HG03378 (cell line): ENCODE measurements at regions not wholly inside any gene's neighbourhood (a gene's known extent, or its start where the extent isn't known, plus 50 kb on each side); places are given as distances from the start of the nearest gene placed in this dataset.
A peak's percentile ranks its signal among the peaks of the same experiment; 100 is the strongest.

Experiments
- ATAC-seq: cut with Tn5 transposase; IDR thresholded peaks from one replicate; pipeline ENCODE4 v1.9.1; 2021; ENCODE audit warnings: mild to moderate bottlenecking, moderate library complexity; ENCODE audit not compliant: unreplicated experiment

- no peak for ATAC-seq
Measured at GRCh38 chr5:77948476-77948875, 172.3 kb upstream of the TBCA start.

DNA sequence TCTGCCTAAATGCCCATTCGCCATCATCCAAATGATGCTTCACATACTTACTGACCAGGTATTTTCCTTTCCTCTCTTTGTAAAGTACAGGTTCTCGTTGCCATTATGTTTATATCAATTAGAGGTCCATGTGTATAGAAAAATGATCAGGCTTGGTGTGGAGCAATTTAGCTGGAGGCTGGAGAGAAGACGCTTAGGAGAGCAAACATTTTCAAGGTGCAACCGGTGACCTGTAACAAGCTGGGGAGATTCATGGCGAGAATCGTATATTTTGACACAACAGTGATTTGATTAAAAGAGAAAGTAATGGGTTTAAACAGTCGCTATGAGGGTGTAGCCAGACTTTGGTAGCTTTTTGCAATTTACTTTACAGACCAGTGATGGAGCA lies 170.9 kb upstream of the TBCA start:
- ATAC-seq, result no peak

GRCh38 chr5:77946381-77947040 lies 170.4 kb upstream of the TBCA start:
- ATAC-seq, result no peak

- no peak for ATAC-seq
Measured at GRCh38 chr5:77945874-77946273, 169.7 kb upstream of the TBCA start.

GRCh38 chr5:77944757-77945340 lies 168.7 kb upstream of the TBCA start:
- no peak for ATAC-seq

- no peak for ATAC-seq
Measured at GRCh38 chr5:77943851-77944250, 167.7 kb upstream of the TBCA start.

DNA sequence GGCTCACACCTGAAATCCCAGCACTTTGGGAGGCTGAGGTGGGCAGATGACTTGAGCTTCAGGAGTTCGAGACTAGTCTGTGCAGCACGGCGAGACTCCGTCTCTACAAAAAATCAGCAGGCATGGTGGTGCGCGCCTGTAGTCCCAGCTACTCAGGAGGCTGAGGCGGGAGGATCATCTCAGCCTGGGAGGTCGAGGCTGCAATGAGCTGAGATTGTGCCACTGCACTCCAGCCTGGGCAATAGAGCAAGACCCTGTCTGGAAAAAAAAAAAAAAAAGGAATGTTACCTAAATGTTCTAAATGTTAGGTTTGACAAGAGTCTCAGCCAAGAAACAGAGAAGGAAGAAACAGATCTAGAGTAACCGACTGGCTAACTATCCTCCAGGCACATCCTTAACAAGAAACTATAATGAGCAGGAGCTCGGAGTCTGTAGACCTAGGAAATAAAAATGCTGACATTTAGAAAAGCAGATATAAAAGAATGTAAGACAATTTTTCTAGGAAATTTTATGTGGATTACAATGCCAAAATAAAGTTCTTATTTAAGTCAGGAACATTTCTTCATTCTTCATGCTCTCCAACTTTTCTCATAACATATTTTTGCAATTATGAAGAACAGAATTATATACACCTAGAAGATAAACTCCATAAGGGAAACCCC lies 166.6 kb upstream of the TBCA start:
- no peak for ATAC-seq

DNA sequence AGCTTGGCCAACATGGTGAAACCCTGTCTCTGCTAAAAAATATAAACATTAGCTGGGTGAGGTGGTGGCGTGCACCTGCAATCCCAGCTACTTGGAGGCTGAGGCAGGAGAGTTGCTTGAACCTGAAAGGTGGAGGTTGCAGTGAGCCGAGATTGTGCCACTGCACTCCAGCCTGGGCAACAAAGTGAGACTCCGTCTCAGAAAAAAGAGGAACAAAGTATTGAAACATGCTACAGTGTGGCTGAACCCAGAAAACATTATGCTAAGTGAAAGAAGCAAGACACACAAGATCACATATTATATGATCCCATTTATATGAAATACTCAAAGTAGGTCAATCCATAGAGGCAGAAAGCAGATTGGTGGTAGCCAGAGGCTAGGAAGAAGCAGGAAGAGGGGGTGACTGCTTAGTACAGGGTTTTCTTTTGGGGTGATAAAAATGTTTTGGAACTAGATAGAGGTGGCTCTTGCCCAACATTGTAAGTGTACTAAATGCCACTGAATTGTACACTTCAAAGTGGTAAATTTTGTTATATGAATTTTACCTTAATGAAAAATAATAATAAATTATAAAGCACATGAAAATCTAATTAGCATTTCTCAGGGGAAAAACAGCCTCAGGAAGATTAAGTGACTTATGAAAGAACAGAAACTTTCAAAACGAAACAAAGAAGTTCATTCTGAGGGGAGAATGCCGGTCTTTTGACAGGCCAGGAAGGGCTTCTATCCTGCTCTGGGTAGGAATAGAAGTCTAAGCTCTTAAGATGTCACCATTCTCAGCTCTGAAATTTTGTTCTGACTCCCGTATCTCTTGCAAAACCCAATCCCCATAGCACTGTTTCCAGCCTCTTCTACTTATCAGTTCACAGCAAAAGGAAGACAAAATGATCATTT lies 161.1 kb upstream of the TBCA start:
- ATAC-seq, result peak; percentile 82

- ATAC-seq, result peak; percentile 13
Measured at GRCh38 chr5:77936365-77936693, 160.2 kb upstream of the TBCA start.

GRCh38 chr5:77935506-77936364 lies 159.6 kb upstream of the TBCA start:
- ATAC-seq, result peak; percentile 44

DNA sequence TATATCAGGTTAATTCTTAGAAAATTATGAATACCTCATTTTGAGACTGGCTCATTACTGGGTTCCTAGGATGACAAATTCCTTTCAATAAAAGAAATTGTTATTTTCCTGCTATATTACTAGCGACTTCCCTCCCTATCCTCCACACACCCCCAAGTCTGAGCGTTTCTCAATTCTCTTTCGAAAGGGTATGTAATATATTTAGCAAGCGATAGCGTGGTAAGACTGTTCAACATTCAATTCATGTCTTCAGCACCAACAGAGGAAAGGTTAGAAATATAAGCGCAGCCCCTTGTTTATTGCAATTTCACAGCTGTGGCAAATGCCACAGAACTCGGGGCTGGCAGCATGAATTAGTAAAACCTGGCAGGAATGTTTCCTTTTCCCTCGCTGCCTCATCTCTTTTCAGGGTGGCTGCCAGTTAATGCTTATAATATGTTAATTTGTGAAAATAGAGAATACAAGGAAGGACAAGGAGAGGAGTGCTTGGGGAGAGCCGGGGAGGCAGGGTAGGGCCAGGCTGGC lies 152.7 kb upstream of the TBCA start:
- ATAC-seq, result no peak

GRCh38 chr5:77926337-77926736 lies 150.2 kb upstream of the TBCA start:
- ATAC-seq, result no peak

DNA sequence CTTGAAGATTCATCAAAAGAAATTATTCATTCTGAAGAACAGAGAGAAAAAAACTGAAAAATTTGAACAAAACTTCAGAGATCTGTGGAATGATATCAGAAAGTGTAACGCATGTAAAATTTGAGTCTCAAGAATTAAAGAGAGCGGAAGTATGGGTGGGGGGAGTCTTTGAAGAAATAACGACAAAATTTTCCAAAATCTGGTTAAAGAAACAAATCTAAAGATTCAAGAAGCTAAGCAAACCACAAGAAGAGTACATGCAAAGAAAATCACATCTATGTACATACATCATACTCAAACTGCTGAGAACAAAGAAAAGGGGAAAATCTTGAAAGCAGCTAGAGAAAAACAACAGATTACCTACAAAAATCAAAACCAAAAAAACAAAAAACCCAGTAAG lies 149.4 kb upstream of the TBCA start:
- ATAC-seq, result no peak

DNA sequence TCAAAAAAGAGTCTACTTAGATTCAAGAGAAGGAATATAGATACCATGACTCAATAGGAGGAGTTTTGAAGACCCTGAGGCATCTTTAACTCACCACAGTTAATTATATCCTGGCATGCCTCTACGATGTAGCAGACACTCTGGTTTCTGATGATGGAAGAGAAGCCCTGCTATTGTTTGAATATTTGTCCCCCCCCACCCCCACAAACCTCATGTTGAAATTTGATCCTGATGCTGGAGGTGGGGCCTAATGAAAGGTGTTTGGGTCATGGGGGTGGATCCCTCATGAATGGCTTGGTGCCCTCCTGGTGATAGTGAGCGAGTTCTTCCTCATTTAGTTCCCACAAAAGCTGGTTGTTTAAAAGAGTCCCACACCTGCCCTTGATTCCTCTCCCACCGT lies 147.9 kb upstream of the TBCA start:
- no peak for ATAC-seq

DNA sequence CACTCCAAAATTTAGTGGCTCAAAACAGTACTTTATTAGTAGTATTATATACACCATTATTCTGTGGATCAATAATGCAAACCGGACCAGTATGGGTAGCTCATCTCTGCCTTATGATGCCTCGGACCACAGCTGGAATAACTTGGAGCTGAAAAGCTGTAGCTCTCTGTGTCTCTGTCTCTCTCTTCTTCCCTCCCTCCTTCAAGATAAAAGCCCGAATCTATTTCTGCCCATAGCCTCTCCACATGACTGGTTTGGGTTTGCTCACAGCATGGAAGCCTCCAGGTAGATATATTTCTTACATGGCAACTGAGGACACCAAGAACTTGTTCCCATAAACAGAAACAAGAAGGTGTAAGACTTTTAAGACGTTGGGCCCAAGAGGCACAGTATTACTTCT lies 147.5 kb upstream of the TBCA start:
- no peak for ATAC-seq

DNA sequence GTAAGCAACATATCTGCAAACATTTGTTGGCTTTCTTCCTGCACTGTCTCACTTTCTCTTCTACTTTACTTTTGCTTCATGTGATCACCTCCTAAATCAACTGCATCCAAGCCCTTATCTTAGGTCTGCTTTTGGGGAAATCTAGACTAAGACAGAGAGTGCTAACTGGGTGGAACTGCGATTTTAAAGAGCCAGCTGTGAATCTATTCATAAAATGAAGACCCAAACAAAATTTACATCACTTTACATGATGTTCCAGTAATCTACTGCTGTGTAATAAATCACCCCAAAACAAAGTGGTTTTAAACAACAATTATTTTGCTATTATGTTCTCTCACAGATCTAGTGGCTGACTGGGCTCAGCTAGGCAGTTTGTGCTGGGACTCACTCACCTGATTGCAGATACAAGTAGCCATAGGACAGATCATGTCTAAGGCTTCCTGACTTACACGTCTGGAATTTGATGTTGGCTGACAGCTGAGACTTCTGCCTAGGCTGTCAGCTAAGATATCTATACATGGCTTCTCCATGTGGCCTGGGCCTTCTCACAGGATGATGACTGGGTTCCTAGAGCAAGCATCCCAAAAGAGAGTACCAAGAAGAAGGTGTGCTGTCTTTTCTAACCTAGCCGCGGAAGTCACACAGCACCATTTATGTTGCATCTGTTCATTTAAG lies 145.1 kb upstream of the TBCA start:
- ATAC-seq, result no peak

- ATAC-seq, result no peak
Measured at GRCh38 chr5:77920359-77921058, 144.4 kb upstream of the TBCA start.

DNA sequence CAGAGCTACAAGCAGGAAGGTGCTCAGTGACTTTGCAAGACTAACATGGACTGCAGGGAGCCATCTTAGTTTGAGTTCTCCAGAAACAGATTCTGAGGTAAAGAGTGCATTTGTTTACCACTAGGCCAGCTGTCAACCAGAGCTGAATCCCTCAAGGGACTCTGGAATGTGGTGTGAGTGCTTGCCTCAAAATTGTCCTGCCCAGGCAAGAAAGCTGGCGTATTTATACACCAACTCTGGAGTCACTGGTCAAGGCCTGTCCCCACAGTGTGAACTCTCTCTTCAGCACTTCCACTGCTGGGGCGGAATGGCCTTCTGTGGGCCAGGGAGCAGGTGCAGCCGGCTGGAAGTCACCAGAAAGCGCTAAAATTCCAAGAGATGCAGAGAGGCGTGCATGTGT lies 139.2 kb upstream of the TBCA start:
- ATAC-seq, result no peak

- ATAC-seq, result no peak
Measured at GRCh38 chr5:77912721-77913120, 136.6 kb upstream of the TBCA start.
